GM12878 (cell line): ENCODE measurements at regions not wholly inside any gene's neighbourhood (a gene's known extent, or its start where the extent isn't known, plus 50 kb on each side); places are given as distances from the start of the nearest gene placed in this dataset.

Experiments used
- ATAC-seq: fragments of 200-7000 bp; cut with Tn5 transposase; 3 replicates; pipeline ENCODE4 v1.9.1; 2020; ENCODE audit warnings: mild to moderate bottlenecking, moderate library complexity
- BruUV-seq: library from RNA; stranded (reverse); fragments of 400-500 nt; replicated peaks from 2 replicates; lab custom pipeline; 2021; lab: Mats Ljungman, UMichigan
- CTCF ChIA-PET: fragments of 300-600 bp; sonication (Branson Sonifier 250); formaldehyde crosslinking; extraction: SDS; loops from one replicate; lab custom pipeline; 2021; ENCODE audit warnings: inconsistent platforms; lab: Yijun Ruan, JAX
- POLR2A ChIA-PET: fragments of 350-600 bp; formaldehyde crosslinking; extraction: SDS; loops from one replicate; lab custom pipeline; 2021; ENCODE audit warnings: inconsistent platforms; lab: Charles Lee
- RAD21 ChIA-PET: fragments of 300-600 bp; sonication (Branson Sonifier 250); formaldehyde crosslinking; loops from one replicate; lab custom pipeline; 2023; ENCODE audit warnings: antibody characterized with exemption; ENCODE audit not compliant: unreplicated experiment; lab: Charles Lee
- SMC1A ChIA-PET: fragments of 300-600 bp; sonication (Branson Sonifier 250); formaldehyde crosslinking; loops from one replicate; lab custom pipeline; 2023; ENCODE audit not compliant: unreplicated experiment, uncharacterized antibody; lab: Charles Lee
- DNase-seq: peaks from one replicate; pipeline ENCODE4 v3.0.0-alpha.2; 2011; ENCODE audit warnings: low read depth, low spot score
- FAIRE-seq: peaks from 3 replicates; lab custom pipeline; 2011; peaks lifted over from hg19 to GRCh38; lab: Jason Lieb, UNC
- H2AFZ ChIP-seq: 2 replicates; pipeline ENCODE4 v1.6.0; 2011; ENCODE audit warnings: low read depth, low read length, control low read depth; ENCODE audit not compliant: control insufficient read depth
- H3K27ac ChIP-seq: 2 replicates; pipeline ENCODE4 v1.5.1; 2011; ENCODE audit warnings: control low read depth; ENCODE audit not compliant: control insufficient read depth, insufficient read depth
- H3K27me3 ChIP-seq, 2 experiments: replicated peaks in 1 of 2; 2 replicates each; pipeline versions ENCODE4 v1.6.0 to v1.6.1; 2011; ENCODE audit warnings: low read length in 1 of 2; ENCODE audit not compliant: control insufficient read depth in 2 of 2, insufficient read depth in 2 of 2
- H3K36me3 ChIP-seq, 2 experiments: 2 replicates each; pipeline ENCODE4 v1.5.1; 2011; ENCODE audit warnings: low read length in 1 of 2; ENCODE audit not compliant: control insufficient read depth in 2 of 2, insufficient read depth in 2 of 2
- H3K4me1 ChIP-seq: 2 replicates; pipeline ENCODE4 v1.6.1; 2011; ENCODE audit warnings: mild to moderate bottlenecking, low read length, moderate library complexity, mixed read lengths; ENCODE audit not compliant: control insufficient read depth, insufficient read depth
- H3K4me2 ChIP-seq: 2 replicates; pipeline ENCODE4 v1.6.0; 2011; ENCODE audit warnings: control low read depth; ENCODE audit not compliant: control insufficient read depth, insufficient read depth
- H3K4me3 ChIP-seq: fragments of 200-600 bp; sonication (generic); 2 replicates; pipeline ENCODE4 v1.5.1; 2016
- H3K79me2 ChIP-seq: 2 replicates; pipeline ENCODE4 v1.6.0; 2011; ENCODE audit warnings: low read length; ENCODE audit not compliant: control insufficient read depth, insufficient read depth
- H3K9ac ChIP-seq: 2 replicates; pipeline ENCODE4 v1.8.0; 2011; ENCODE audit warnings: low read length, control low read depth, mixed read lengths; ENCODE audit not compliant: control insufficient read depth, insufficient read depth
- H3K9me3 ChIP-seq: replicated peaks from 3 replicates; pipeline ENCODE4 v1.5.1; 2011; ENCODE audit warnings: mild to moderate bottlenecking, low read length; ENCODE audit not compliant: control insufficient read depth, insufficient read depth
- H4K20me1 ChIP-seq: 2 replicates; pipeline ENCODE4 v1.6.0; 2011; ENCODE audit not compliant: control insufficient read depth, insufficient read depth
- ESRRA ChIP-seq: IDR thresholded peaks from 2 replicates; pipeline ENCODE4 v1.6.1; 2012; ENCODE audit warnings: mild to moderate bottlenecking, low read length, improper control_type of control experiment
- GABPA ChIP-seq: IDR thresholded peaks from 2 replicates; pipeline ENCODE4 v1.6.1; 2014; ENCODE audit warnings: antibody characterized with exemption, low read depth, mild to moderate bottlenecking, inconsistent platforms
- JUND ChIP-seq: IDR thresholded peaks from 2 replicates; pipeline ENCODE4 v1.6.1; 2012; ENCODE audit warnings: low read depth, mild to moderate bottlenecking, low read length, improper control_type of control experiment, moderate library complexity
- SREBF2 ChIP-seq: IDR thresholded peaks from 2 replicates; pipeline ENCODE4 v1.6.1; 2012; ENCODE audit warnings: mild to moderate bottlenecking, low read length
- WGBS: methylation state at CpG from one replicate; pipeline ENCODE4 v1.1.6; 2016; ENCODE audit warnings: low lambda C conversion rate; ENCODE audit not compliant: insufficient replicate concordance, insufficient coverage; ENCODE audit errors: missing lambda C conversion rate; 5-methylcytosine and 5-hydroxymethylcytosine counted together
- in situ Hi-C: fragments of 300-500 bp; cut with MboI; formaldehyde crosslinking; loops from 9 replicates; pipeline ENCODE4 v1.14.3; 2018; ENCODE audit warnings: mixed read lengths
- intact Hi-C: fragments of 100-400 bp; cut with micrococcal nuclease; formaldehyde crosslinking; loops from one replicate; pipeline ENCODE4 v1.14.2; 2022; ENCODE audit not compliant: unreplicated experiment
- TF ChIP-seq, protein P1 (sequence below): fragments of 450-650 bp; IDR thresholded peaks from 2 replicates; pipeline ENCODE4 v1.6.1; 2016; ENCODE audit warnings: mild to moderate bottlenecking

DNA sequence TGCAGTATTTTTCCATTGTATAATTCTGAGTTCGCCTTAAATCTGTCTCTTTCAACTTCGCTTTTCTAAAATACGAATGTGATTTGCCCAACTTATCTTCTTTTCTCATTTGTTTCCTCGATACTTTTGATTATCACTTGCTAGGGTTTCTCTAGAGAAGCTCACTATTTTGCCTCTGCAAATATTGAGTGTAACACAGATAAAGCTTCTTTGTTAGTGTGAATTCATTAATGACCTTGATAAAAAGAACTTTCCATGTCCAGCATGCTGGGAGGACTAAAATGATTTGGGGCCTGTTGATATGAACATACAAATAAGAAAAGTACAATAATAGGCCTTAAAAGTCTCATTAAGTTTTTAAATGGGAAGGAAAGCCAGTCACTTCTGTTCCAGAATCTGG lies 303.3 kb downstream of the MAP2K6 start (continued):
- TF ChIP-seq ESRRA (no peak), JUND (no peak), SREBF2 (no peak)
- TF ChIP-seq, protein P1, sequence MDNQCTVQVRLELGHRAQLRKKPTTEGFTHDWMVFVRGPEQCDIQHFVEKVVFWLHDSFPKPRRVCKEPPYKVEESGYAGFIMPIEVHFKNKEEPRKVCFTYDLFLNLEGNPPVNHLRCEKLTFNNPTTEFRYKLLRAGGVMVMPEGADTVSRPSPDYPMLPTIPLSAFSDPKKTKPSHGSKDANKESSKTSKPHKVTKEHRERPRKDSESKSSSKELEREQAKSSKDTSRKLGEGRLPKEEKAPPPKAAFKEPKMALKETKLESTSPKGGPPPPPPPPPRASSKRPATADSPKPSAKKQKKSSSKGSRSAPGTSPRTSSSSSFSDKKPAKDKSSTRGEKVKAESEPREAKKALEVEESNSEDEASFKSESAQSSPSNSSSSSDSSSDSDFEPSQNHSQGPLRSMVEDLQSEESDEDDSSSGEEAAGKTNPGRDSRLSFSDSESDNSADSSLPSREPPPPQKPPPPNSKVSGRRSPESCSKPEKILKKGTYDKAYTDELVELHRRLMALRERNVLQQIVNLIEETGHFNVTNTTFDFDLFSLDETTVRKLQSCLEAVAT, result no peak

DNA sequence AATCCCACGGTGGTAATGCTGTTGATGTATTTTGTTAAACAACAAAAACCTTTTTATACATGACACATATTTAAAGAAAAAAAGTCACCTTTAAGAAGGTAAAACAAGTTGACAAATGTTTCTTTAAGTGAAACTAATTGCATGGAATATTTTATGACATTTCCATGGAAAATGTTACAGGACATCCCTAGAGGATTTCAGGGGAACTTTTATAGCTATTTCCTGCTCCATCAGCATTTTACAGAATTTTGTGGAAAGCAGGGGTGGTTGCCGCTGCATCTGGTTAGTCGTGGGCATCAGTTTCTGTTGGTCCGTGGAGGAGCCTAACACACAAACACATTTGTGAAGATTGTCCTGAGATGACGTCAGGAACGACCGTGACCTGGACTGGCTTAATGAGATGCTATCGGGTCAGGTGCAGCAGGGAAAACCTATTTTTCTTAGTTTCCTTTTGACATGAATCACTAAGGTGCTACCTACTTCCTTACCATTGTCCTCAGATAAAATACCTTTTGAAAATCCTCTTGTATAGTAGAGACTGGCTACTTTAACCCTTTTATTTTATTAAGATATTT lies 305.1 kb downstream of the MAP2K6 start:
- ChIA-PET SMC1A (no interaction called here), POLR2A (no interaction called here), RAD21 (no interaction called here), CTCF (interaction anchor here (0.8 kb wide), 1 partner anchor 110 kb away, joined by 3 read pairs; no protein-coding TSS in a partner anchor)
- no peaks in the 10 kb centered on the region for H3K9me3 ChIP-seq
- no peaks in the 10 kb centered on the region for H4K20me1 ChIP-seq
- no peak for FAIRE-seq
- no peaks in the 10 kb centered on the region for H3K27me3 ChIP-seq
- ATAC-seq, result no peak
- H3K36me3 ChIP-seq, result no peaks in the 10 kb centered on the region
- DNase-seq, result no peak
- H3K79me2 ChIP-seq, result no peaks in the 10 kb centered on the region
- no peak overlapping the region for H2AFZ ChIP-seq
- no peak overlapping the region for H3K4me2 ChIP-seq
- no peak for TF ChIP-seq GABPA
- intact Hi-C loops (no loop called here), in situ Hi-C loops (no loop called here)
- no peaks in the 10 kb centered on the region for H3K4me1 ChIP-seq
- H3K27ac ChIP-seq, result no peak overlapping the region
- H3K9ac ChIP-seq, result no peak overlapping the region
- H3K4me3 ChIP-seq, result no peak overlapping the region
- no TSS peak for BruUV-seq
- 24% methylated on average over 8 of the region's 8 CpGs for WGBS
